ENCODE measurements at regions not wholly inside any gene's neighbourhood (a gene's known extent, or its start where the extent isn't known, plus 50 kb on each side); places are given as distances from the start of the nearest gene placed in this dataset.
"Not testable (repeated sequence)": the region's sequence is repeated elsewhere in the genome, so short reads cannot be mapped to it uniquely, and the experiment has no call there.

DNA sequence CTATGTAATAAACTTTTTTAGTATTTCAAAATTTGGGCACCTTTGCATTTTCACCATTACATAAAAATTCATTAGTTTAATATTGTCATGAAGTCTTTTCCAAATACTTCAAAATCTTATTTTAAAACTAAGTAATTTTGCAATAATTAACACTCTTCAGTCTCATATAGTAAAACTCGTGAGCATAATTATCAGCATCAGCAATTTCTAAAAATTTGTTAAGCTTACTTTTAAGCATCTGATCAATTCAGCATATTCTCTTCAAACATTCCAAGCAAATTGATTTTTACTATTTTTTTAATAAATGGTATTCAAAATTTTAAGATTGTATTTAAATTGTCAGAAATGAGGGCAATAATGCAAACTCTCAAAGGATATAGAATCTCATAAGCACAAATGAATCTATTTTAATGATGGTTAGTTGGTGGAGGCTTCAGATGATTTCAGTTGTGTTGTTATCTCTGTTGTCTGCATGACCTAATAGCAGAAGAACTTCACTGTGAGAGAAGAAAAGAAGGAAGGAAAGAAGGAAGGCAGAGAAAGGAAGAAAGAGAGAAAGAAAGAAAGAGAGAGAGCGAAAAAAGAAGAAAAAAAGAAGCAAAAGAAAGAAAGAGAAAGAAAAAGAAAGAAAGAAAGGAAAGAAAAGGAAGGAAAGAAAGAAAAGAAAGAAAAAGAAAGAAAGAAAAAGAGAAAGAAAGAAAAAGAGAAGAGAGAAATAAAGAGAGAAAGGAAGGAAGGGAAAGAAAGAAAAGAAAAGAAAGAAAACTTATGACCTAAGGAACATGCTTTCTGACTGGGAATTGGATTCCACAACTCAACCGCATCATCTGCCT, 860.5 kb downstream of the NCAM2 start:
- Histone ChIP-seq H3K27me3 (replicated peaks; ENCODE audit: control insufficient read depth, insufficient read depth, low read length) (no peaks in the 10 kb centered on the region), H3K4me3 (ENCODE audit: low read length) (no peak overlapping the region), H3K36me3 (ENCODE audit: control insufficient read depth, insufficient read depth, low read length, severe bottlenecking) (no peaks in the 10 kb centered on the region), H3K9me3 (ENCODE audit: control insufficient read depth, low read length) (no peaks in the 10 kb centered on the region), H3K9ac (ENCODE audit: low read length) (no peak overlapping the region), H3K4me1 (ENCODE audit: control insufficient read depth, insufficient read depth, low read length) (no peaks in the 10 kb centered on the region)
- DNase-seq (ENCODE audit: low read depth), result no peak

DNA sequence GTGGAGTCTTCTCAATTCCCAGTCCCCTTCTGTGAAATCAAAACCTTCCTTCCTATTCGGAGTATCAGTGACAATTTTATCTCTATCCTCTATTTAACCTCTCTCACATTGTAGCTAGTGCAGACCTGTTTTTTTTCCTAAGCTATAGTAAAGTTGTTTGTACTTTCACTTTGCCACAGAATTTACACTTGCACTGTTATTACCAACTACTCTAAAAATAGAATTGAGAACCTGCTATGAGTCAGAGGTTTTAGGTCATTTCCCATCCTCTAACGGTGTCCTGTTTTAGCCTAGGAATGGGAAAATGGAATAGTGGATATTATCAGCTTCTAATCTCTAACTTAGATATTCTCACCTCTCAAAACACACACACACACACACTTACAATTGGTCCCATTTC, 862.7 kb downstream of the NCAM2 start:
- H3K4me1 ChIP-seq (ENCODE audit: control insufficient read depth, insufficient read depth, low read length), result no peaks in the 10 kb centered on the region
- H3K36me3 ChIP-seq (ENCODE audit: control insufficient read depth, insufficient read depth, low read length, severe bottlenecking), result no peaks in the 10 kb centered on the region
- H3K27me3 ChIP-seq (replicated peaks; ENCODE audit: control insufficient read depth, insufficient read depth, low read length), result no peaks in the 10 kb centered on the region
- H3K9me3 ChIP-seq (ENCODE audit: control insufficient read depth, low read length), result no peaks in the 10 kb centered on the region
- no peak overlapping the region for H3K4me3 ChIP-seq (ENCODE audit: low read length)
- H3K9ac ChIP-seq (ENCODE audit: low read length), result no peak overlapping the region
- peak; percentile 19 for DNase-seq (ENCODE audit: low read depth)

DNA sequence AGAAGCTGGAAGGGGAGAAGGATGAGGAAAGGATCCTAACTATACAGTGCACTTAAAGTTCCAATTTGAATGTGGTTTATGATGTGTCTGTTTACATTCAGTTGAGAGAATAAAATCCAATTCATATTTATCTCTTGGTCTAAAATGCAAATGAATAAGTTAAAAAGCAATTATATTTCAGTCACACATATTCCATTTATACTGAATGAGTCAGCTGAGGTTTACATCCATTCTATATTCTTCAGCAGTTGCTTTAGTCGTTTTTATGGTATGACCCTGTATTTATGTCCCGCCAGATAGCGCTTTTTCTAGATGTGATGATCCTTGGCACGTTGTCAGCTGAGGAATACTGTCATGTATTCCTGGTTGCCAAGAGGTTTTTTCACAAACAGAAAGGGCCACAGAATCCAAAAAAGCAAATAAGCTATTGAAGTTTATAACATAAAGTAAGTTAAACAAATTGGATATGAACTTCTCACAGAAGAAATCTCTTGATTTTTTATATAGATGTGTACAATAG, 866.2 kb downstream of the NCAM2 start:
- DNase-seq (ENCODE audit: low read depth), result no peak

DNA sequence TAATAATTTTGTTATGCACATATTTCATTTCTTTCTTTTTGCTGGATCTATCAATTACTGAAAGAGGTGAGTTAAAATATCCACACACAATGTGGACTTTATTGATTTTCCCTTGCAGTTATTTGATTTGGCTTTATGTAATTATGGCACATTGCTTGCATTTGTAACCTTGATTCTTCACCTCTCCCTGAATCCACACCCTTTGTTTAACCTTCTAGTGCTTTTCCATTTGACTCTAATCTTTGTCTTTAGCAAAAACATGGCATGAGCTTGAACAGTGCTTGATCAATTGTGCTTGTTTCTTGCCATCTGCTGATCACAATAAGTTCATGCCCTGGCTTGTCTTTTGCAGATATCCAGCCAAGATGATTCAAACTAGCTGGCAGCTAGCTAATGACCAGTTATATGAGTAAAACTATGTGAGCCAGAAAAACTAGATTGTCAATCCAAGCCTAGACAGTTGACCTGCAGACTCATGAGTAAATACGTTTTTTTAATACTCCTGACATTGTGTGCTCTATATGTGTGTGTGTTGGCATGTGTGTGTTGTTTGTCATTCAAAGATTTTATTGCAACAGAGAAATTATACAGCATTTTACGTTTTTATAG, 899.2 kb downstream of the NCAM2 start:
- DNase-seq (ENCODE audit: low read depth), result peak; percentile 14
- Histone ChIP-seq H3K4me3 (ENCODE audit: low read length) (no peak overlapping the region), H3K9me3 (ENCODE audit: control insufficient read depth, low read length) (peaks cover 12% of the 10 kb centered on the region), H3K27me3 (replicated peaks; ENCODE audit: control insufficient read depth, insufficient read depth, low read length) (no peaks in the 10 kb centered on the region), H3K9ac (ENCODE audit: low read length) (no peak overlapping the region), H3K4me1 (ENCODE audit: control insufficient read depth, insufficient read depth, low read length) (peaks cover 6% of the 10 kb centered on the region), H3K36me3 (ENCODE audit: control insufficient read depth, insufficient read depth, low read length, severe bottlenecking) (no peaks in the 10 kb centered on the region)

More for the DNA sequence above, 866.2 kb downstream of the NCAM2 start:
- Histone ChIP-seq H3K27me3 (replicated peaks; ENCODE audit: control insufficient read depth, insufficient read depth, low read length) (no peaks in the 10 kb centered on the region), H3K9me3 (ENCODE audit: control insufficient read depth, low read length) (no peaks in the 10 kb centered on the region), H3K36me3 (ENCODE audit: control insufficient read depth, insufficient read depth, low read length, severe bottlenecking) (no peaks in the 10 kb centered on the region), H3K9ac (ENCODE audit: low read length) (no peak overlapping the region), H3K4me1 (ENCODE audit: control insufficient read depth, insufficient read depth, low read length) (no peaks in the 10 kb centered on the region), H3K4me3 (ENCODE audit: low read length) (no peak overlapping the region)

DNA sequence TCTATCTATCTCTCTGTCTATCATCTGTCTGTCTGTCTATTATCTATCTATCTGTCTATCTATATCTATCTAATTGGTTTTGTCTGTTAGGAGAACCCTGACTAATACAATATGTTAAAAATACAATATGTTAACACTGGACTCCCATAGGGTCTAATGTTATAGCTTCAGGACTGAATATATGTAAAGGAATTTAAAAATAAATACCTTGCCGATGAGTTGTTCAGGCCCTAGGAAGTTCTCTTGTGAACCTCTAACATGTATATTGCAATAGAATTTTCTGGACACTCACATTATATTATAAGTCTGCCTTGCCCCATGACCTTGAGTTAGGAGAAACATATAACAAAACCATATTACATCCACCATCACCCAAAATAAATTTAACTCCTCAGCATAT, 900.6 kb downstream of the NCAM2 start:
- Histone ChIP-seq H3K27me3 (replicated peaks; ENCODE audit: control insufficient read depth, insufficient read depth, low read length) (no peaks in the 10 kb centered on the region), H3K4me1 (ENCODE audit: control insufficient read depth, insufficient read depth, low read length) (peaks cover 6% of the 10 kb centered on the region), H3K36me3 (ENCODE audit: control insufficient read depth, insufficient read depth, low read length, severe bottlenecking) (no peaks in the 10 kb centered on the region), H3K9me3 (ENCODE audit: control insufficient read depth, low read length) (peaks cover 6% of the 10 kb centered on the region), H3K9ac (ENCODE audit: low read length) (no peak overlapping the region), H3K4me3 (ENCODE audit: low read length) (no peak overlapping the region)
- DNase-seq (ENCODE audit: low read depth), result peak; percentile 12

DNA sequence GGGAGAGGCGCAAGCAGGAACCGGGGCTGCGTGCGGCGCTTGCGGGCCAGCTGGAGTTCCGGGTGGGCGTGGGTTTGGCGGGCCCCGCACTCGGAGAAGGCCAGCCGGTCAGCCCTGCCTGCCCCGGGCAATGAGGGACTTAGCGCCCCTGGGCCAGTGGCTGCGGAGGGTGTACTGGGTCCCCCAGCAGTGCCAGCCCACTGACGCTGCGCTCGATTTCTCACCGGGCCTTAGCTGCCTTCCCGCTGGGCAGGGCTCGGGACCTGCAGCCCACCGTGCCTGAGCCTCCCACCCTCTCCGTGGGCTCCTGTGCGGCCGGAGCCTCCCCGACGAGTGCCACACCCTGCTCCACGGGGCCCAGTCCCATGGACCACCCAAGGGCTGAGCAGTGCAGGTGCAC, 904.2 kb downstream of the NCAM2 start:
- H3K9ac ChIP-seq (ENCODE audit: low read length), result not testable (repeated sequence)

DNA sequence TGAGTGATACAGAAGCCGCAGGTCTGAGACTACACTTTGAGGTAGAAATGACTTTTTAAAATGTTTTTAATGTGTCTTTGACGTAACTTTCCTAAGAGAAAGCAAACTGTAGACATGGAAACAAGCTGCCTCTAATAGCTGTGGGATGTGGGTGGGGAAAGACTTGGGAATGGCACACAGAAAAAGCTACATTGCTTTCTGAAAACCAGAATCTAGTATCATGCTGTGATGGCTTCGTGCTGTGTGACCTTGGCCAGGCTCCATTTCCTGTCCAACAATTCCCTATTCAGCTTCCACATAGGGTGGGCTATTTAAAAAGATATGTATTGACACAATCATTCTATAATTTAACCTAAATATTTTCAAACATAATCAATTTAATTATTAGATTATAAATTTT, 909.1 kb downstream of the NCAM2 start:
- no peaks in the 10 kb centered on the region for H3K4me1 ChIP-seq (ENCODE audit: control insufficient read depth, insufficient read depth, low read length)
- no peaks in the 10 kb centered on the region for H3K36me3 ChIP-seq (ENCODE audit: control insufficient read depth, insufficient read depth, low read length, severe bottlenecking)
- no peaks in the 10 kb centered on the region for H3K27me3 ChIP-seq (replicated peaks; ENCODE audit: control insufficient read depth, insufficient read depth, low read length)
- no peak overlapping the region for H3K4me3 ChIP-seq (ENCODE audit: low read length)
- DNase-seq (ENCODE audit: low read depth), result no peak
- no peak overlapping the region for H3K9ac ChIP-seq (ENCODE audit: low read length)
- H3K9me3 ChIP-seq (ENCODE audit: control insufficient read depth, low read length), result no peaks in the 10 kb centered on the region

More for the DNA sequence above, 904.2 kb downstream of the NCAM2 start:
- H3K4me1 ChIP-seq (ENCODE audit: control insufficient read depth, insufficient read depth, low read length); H3K36me3 ChIP-seq (ENCODE audit: control insufficient read depth, insufficient read depth, low read length, severe bottlenecking); DNase-seq (ENCODE audit: low read depth); H3K27me3 ChIP-seq (replicated peaks; ENCODE audit: control insufficient read depth, insufficient read depth, low read length); H3K9me3 ChIP-seq (ENCODE audit: control insufficient read depth, low read length); H3K4me3 ChIP-seq (ENCODE audit: low read length): not testable (repeated sequence)

DNA sequence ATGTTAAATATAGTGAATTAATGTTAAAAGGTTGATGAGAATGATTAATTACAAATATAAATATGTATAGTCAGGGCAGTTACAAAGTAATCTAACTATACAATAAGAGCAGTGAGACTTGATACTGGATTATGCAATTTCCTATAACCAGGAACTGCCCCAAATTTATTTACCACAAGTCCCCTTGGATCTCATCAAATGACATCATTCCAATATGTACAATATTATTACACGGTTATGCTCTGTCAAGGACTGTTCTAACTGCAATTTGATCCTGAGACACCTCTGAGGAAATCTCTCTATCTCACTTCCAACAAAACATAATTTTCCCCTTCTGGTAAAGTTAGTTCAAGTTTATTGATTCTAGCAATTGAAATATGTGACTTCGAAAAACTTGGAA, 917.6 kb downstream of the NCAM2 start:
- Histone ChIP-seq H3K27me3 (replicated peaks; ENCODE audit: control insufficient read depth, insufficient read depth, low read length) (no peaks in the 10 kb centered on the region), H3K4me3 (ENCODE audit: low read length) (no peak overlapping the region)
- no peak for DNase-seq (ENCODE audit: low read depth)

DNA sequence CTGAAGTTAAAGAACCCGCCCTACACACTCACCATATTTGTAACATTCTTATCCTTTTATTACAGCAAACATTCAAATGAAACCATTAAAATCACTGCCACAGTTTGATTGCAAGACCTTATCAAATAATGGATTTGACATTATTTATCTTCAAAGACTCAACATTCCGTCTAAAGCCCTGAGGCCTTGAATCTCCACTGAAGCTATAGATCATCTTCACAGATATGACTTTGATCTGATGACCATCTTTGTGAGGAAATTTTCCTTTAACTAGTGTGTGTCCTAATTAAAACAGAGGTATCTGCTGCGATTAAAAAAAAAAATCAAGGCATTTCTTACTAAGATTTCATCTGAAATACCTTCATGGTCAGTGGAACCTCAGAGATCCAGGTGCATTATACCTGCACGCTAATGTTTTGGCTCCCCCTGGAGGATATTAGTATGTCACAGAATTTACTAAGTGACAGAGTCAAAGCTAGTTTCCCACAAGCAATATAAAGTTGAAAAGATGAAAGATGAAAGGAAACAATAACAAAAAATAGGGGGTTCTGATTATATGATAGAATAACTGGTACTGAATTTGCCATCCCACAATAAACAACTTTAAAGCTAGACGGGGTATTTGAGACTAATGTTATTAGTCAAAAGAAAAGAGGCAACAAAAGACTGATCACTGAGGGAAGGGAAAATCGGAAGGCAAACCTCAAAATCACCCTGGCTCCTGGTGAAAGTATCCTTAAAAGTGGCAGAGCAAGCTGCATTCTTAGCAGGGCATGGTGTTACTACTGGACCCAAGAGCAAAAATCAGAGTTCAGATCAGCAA, 923.4 kb downstream of the NCAM2 start:
- Histone ChIP-seq H3K4me1 (ENCODE audit: control insufficient read depth, insufficient read depth, low read length) (no peaks in the 10 kb centered on the region), H3K9ac (ENCODE audit: low read length) (no peak overlapping the region), H3K27me3 (replicated peaks; ENCODE audit: control insufficient read depth, insufficient read depth, low read length) (no peaks in the 10 kb centered on the region), H3K4me3 (ENCODE audit: low read length) (no peak overlapping the region), H3K9me3 (ENCODE audit: control insufficient read depth, low read length) (no peaks in the 10 kb centered on the region), H3K36me3 (ENCODE audit: control insufficient read depth, insufficient read depth, low read length, severe bottlenecking) (no peaks in the 10 kb centered on the region)
- peak; percentile 59 for DNase-seq (ENCODE audit: low read depth)

More for the DNA sequence above, 917.6 kb downstream of the NCAM2 start:
- no peaks in the 10 kb centered on the region for H3K36me3 ChIP-seq (ENCODE audit: control insufficient read depth, insufficient read depth, low read length, severe bottlenecking)
- no peak overlapping the region for H3K9ac ChIP-seq (ENCODE audit: low read length)
- no peaks in the 10 kb centered on the region for H3K9me3 ChIP-seq (ENCODE audit: control insufficient read depth, low read length)
- H3K4me1 ChIP-seq (ENCODE audit: control insufficient read depth, insufficient read depth, low read length), result no peaks in the 10 kb centered on the region

DNA sequence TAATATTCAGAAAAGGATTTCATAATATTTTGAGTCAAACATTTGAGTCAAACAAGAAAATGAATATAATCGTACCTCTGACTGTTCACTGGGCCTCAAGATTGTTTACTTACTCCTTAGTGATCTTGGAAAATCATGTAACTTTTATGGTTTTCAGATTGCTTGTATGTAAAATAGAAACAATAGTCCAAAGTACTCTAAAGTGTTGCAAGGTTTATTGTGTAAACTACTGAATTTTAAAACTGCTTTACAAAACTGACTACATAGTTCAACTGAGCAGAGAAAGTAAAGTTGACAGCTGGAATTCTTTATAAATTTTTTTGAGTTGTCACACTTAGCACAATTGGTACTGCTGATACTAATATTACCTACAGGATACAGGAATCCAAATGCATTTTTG, 931.0 kb downstream of the NCAM2 start:
- Histone ChIP-seq H3K9ac (ENCODE audit: low read length) (no peak overlapping the region), H3K27me3 (replicated peaks; ENCODE audit: control insufficient read depth, insufficient read depth, low read length) (no peaks in the 10 kb centered on the region), H3K4me1 (ENCODE audit: control insufficient read depth, insufficient read depth, low read length) (peaks cover 6% of the 10 kb centered on the region), H3K9me3 (ENCODE audit: control insufficient read depth, low read length) (no peaks in the 10 kb centered on the region), H3K36me3 (ENCODE audit: control insufficient read depth, insufficient read depth, low read length, severe bottlenecking) (no peaks in the 10 kb centered on the region), H3K4me3 (ENCODE audit: low read length) (no peak overlapping the region)
- peak; percentile 14 for DNase-seq (ENCODE audit: low read depth)

DNA sequence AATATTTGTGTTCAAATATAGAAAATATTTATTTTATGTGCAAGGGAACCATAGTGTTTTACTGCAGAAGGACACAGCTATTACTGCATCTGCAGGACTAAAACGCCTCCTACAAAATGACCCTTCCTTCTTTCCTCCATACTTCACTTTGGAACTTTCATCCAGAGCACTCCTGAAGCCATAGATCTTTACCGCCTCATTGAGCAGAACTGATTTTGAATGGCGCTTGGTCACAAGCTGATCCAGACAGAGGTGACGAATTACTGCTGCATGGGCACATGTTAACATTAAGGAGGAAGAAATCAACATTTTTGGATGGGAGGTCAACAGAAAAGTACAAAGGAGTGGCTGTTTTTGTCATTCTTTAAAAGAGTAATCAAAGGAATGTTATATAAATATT, 931.6 kb downstream of the NCAM2 start:
- Histone ChIP-seq H3K27me3 (replicated peaks; ENCODE audit: control insufficient read depth, insufficient read depth, low read length) (no peaks in the 10 kb centered on the region), H3K9me3 (ENCODE audit: control insufficient read depth, low read length) (no peaks in the 10 kb centered on the region), H3K4me3 (ENCODE audit: low read length) (no peak overlapping the region), H3K9ac (ENCODE audit: low read length) (no peak overlapping the region), H3K36me3 (ENCODE audit: control insufficient read depth, insufficient read depth, low read length, severe bottlenecking) (no peaks in the 10 kb centered on the region), H3K4me1 (ENCODE audit: control insufficient read depth, insufficient read depth, low read length) (peaks cover 6% of the 10 kb centered on the region)
- DNase-seq (ENCODE audit: low read depth), result no peak
